ENCODE measurements at regions not wholly inside any gene's neighbourhood (a gene's known extent, or its start where the extent isn't known, plus 50 kb on each side); places are given as distances from the start of the nearest gene placed in this dataset.
A peak's percentile ranks its signal among the peaks of the same experiment; 100 is the strongest.

GRCh38 chr2:31711737-31712136 lies 131.0 kb upstream of the SRD5A2 start:
- no peak for TF ChIP-seq Cebpa-rat (IDR thresholded peaks at IDR 0.05)
- Histone ChIP-seq H3K27ac (no peak overlapping the region), H3K36me3 (no peaks in the 10 kb centered on the region), H3K9me3 (replicated peaks in 1 of 11) (peaks cover 14 to 44% (median 28%) of the 10 kb centered on the region in 11 experiments; a peak in 20 of 22 replicates), H3K4me3 (no peak overlapping the region), H4K20me1 (no peaks in the 10 kb centered on the region), H3K9ac (no peak overlapping the region), H3K4me1 (0 out of 20 replicates have a peak, but pooled peaks cover 0 to 3% (median 0%) of the 10 kb centered on the region in 10 experiments), H3K4me2 (no peak overlapping the region), H3K27me3 (no peaks in the 10 kb centered on the region)

GRCh38 chr2:31710121-31710520 lies 129.4 kb upstream of the SRD5A2 start:
- TF ChIP-seq Cebpa-rat (IDR thresholded peaks at IDR 0.05), result no peak
- no peaks in the 10 kb centered on the region for H3K27me3 ChIP-seq
- no peaks in the 10 kb centered on the region for H4K20me1 ChIP-seq
- no peak overlapping the region for H3K4me2 ChIP-seq
- no peak overlapping the region for H3K27ac ChIP-seq
- no peak overlapping the region for H3K4me3 ChIP-seq
- H3K9me3 ChIP-seq (replicated peaks in 1 of 11), result peaks cover 14 to 44% (median 28%) of the 10 kb centered on the region in 11 experiments; a peak in 20 of 22 replicates
- no peak overlapping the region for H3K9ac ChIP-seq
- 0 out of 20 replicates have a peak, but pooled peaks cover 0 to 3% (median 0%) of the 10 kb centered on the region in 10 experiments for H3K4me1 ChIP-seq
- H3K36me3 ChIP-seq, result no peaks in the 10 kb centered on the region

GRCh38 chr2:31707992-31708391 lies 127.3 kb upstream of the SRD5A2 start:
- H3K4me1 ChIP-seq, result 0 out of 20 replicates have a peak, but pooled peaks cover 0 to 3% (median 0%) of the 10 kb centered on the region in 10 experiments
- no peak for TF ChIP-seq Cebpa-rat (IDR thresholded peaks at IDR 0.05)
- H3K4me2 ChIP-seq, result no peak overlapping the region
- H3K9ac ChIP-seq, result no peak overlapping the region
- H3K4me3 ChIP-seq, result no peak overlapping the region
- no peaks in the 10 kb centered on the region for H3K36me3 ChIP-seq
- peaks cover 10 to 29% (median 12%) of the 10 kb centered on the region in 11 experiments; a peak in 18 of 22 replicates for H3K9me3 ChIP-seq (replicated peaks in 1 of 11)
- no peaks in the 10 kb centered on the region for H3K27me3 ChIP-seq
- no peaks in the 10 kb centered on the region for H4K20me1 ChIP-seq
- no peak overlapping the region for H3K27ac ChIP-seq

- H3K27ac ChIP-seq, result no peak overlapping the region
These were observed 123.9 kb upstream of the SRD5A2 start for GRCh38 chr2:31704561-31705212.

GRCh38 chr2:31703253-31703652 lies 122.5 kb upstream of the SRD5A2 start:
- H3K27me3 ChIP-seq, result no peaks in the 10 kb centered on the region
- TF ChIP-seq Cebpa-rat (IDR thresholded peaks at IDR 0.05), result no peak
- no peaks in the 10 kb centered on the region for H3K4me1 ChIP-seq
- no peak overlapping the region for H3K4me3 ChIP-seq
- peaks cover 0 to 6% (median 0%) of the 10 kb centered on the region in 11 experiments; a peak in 1 of 22 replicates for H3K36me3 ChIP-seq
- no peaks in the 10 kb centered on the region for H4K20me1 ChIP-seq
- H3K27ac ChIP-seq, result no peak overlapping the region
- no peak overlapping the region for H3K9ac ChIP-seq
- peaks cover 23 to 45% (median 29%) of the 10 kb centered on the region in 11 experiments for H3K9me3 ChIP-seq (replicated peaks in 1 of 11)
- no peak overlapping the region for H3K4me2 ChIP-seq

More at GRCh38 chr2:31704561-31705212, 123.9 kb upstream of the SRD5A2 start:
- Histone ChIP-seq H3K9me3 (replicated peaks in 1 of 11) (peaks cover 8 to 31% (median 17%) of the 10 kb centered on the region in 11 experiments; a peak in 21 of 22 replicates), H3K4me1 (0 out of 20 replicates have a peak, but pooled peaks cover 0 to 3% (median 0%) of the 10 kb centered on the region in 10 experiments), H3K4me3 (no peak overlapping the region), H4K20me1 (no peaks in the 10 kb centered on the region), H3K4me2 (no peak overlapping the region), H3K36me3 (no peaks in the 10 kb centered on the region), H3K9ac (no peak overlapping the region), H3K27me3 (no peaks in the 10 kb centered on the region)
- no peak for TF ChIP-seq Cebpa-rat (IDR thresholded peaks at IDR 0.05)

- peaks cover 63 to 85% (median 70%) of the 10 kb centered on the region in 11 experiments for H3K9me3 ChIP-seq (replicated peaks in 1 of 11)
- H3K4me2 ChIP-seq, result no peak overlapping the region
- no peaks in the 10 kb centered on the region for H3K4me1 ChIP-seq
- no peak for TF ChIP-seq Cebpa-rat (IDR thresholded peaks at IDR 0.05)
- peaks cover 0 to 7% (median 0%) of the 10 kb centered on the region in 11 experiments; a peak in 3 of 22 replicates for H3K36me3 ChIP-seq
- no peaks in the 10 kb centered on the region for H3K27me3 ChIP-seq
- no peak overlapping the region for H3K4me3 ChIP-seq
- no peaks in the 10 kb centered on the region for H4K20me1 ChIP-seq
- H3K9ac ChIP-seq, result no peak overlapping the region
- H3K27ac ChIP-seq, result no peak overlapping the region
These were observed 118.0 kb upstream of the SRD5A2 start for GRCh38 chr2:31698722-31699121.

- H3K9me3 ChIP-seq (replicated peaks in 1 of 11), result peaks cover 84 to 97% (median 89%) of the 10 kb centered on the region in 11 experiments
- no peak overlapping the region for H3K4me3 ChIP-seq
These were observed 115.3 kb upstream of the SRD5A2 start for GRCh38 chr2:31696068-31696467.

GRCh38 chr2:31694444-31694843 lies 113.7 kb upstream of the SRD5A2 start:
- H3K9me3 ChIP-seq (replicated peaks in 1 of 11), result peaks cover 92 to 100% (median 96%) of the 10 kb centered on the region in 11 experiments
- peak overlapping the region in 2 of 10 experiments; percentile 25 to 26; a peak in 2 of 20 replicates for H3K4me3 ChIP-seq
- no peak overlapping the region for H3K9ac ChIP-seq
- no peak overlapping the region for H3K4me2 ChIP-seq
- TF ChIP-seq Cebpa-rat (IDR thresholded peaks at IDR 0.05), result no peak
- H4K20me1 ChIP-seq, result no peaks in the 10 kb centered on the region
- no peaks in the 10 kb centered on the region for H3K4me1 ChIP-seq
- no peaks in the 10 kb centered on the region for H3K27me3 ChIP-seq
- peaks cover 0 to 20% (median 0%) of the 10 kb centered on the region in 11 experiments; a peak in 7 of 22 replicates for H3K36me3 ChIP-seq
- H3K27ac ChIP-seq, result no peak overlapping the region

More at GRCh38 chr2:31696068-31696467, 115.3 kb upstream of the SRD5A2 start:
- Histone ChIP-seq H3K27me3 (no peaks in the 10 kb centered on the region), H3K36me3 (peaks cover 0 to 20% (median 0%) of the 10 kb centered on the region in 11 experiments; a peak in 7 of 22 replicates), H3K4me1 (no peaks in the 10 kb centered on the region), H4K20me1 (no peaks in the 10 kb centered on the region), H3K4me2 (no peak overlapping the region), H3K9ac (no peak overlapping the region), H3K27ac (no peak overlapping the region)
- no peak for TF ChIP-seq Cebpa-rat (IDR thresholded peaks at IDR 0.05)

- H3K4me2 ChIP-seq, result no peak overlapping the region
- H3K9me3 ChIP-seq (replicated peaks in 1 of 11), result peaks cover 92 to 100% (median 96%) of the 10 kb centered on the region in 11 experiments
- H3K9ac ChIP-seq, result no peak overlapping the region
- H3K4me3 ChIP-seq, result peak overlapping the region in 4 of 10 experiments; percentile 2 to 26 (median 24); a peak in 5 of 20 replicates
- no peaks in the 10 kb centered on the region for H4K20me1 ChIP-seq
- peaks cover 0 to 20% (median 0%) of the 10 kb centered on the region in 11 experiments; a peak in 7 of 22 replicates for H3K36me3 ChIP-seq
- no peak overlapping the region for H3K27ac ChIP-seq
- H3K4me1 ChIP-seq, result no peaks in the 10 kb centered on the region
- H3K27me3 ChIP-seq, result no peaks in the 10 kb centered on the region
- no peak for TF ChIP-seq Cebpa-rat (IDR thresholded peaks at IDR 0.05)
These were observed 113.1 kb upstream of the SRD5A2 start for GRCh38 chr2:31693882-31694281.

Measured in BLaER1 treated with 17β-estradiol and CSF1 and Interleukin-3, amounts not matched to agents 10 nM and 100 nM (cell line).